ENCODE measurements at regions not wholly inside any gene's neighbourhood (a gene's known extent, or its start where the extent isn't known, plus 50 kb on each side); places are given as distances from the start of the nearest gene placed in this dataset.

GRCh38 chr5:104071887-104072286, 509.3 kb upstream of the NUDT12 start:
- no peaks in the 10 kb centered on the region for H3K9me1 ChIP-seq (replicated peaks; ENCODE audit: control insufficient read depth, extremely low read depth, insufficient read depth, low read length)
- H3K36me3 ChIP-seq (ENCODE audit: control insufficient read depth in 2 of 2, extremely low read depth in 1 of 2, insufficient read depth in 2 of 2, low read length in 2 of 2): no peaks in the 10 kb centered on the region
- FAIRE-seq (no peak), DNase-seq (ENCODE audit: low read depth, low spot score) (no peak)
- H3K4me1 ChIP-seq (ENCODE audit: control insufficient read depth, extremely low read depth, insufficient read depth, low read length): no peaks in the 10 kb centered on the region
- H3K79me2 ChIP-seq (ENCODE audit: control insufficient read depth, insufficient read depth, low read length): no peaks in the 10 kb centered on the region
- no peaks in the 10 kb centered on the region for H3K27me3 ChIP-seq (ENCODE audit: control insufficient read depth in 2 of 2, insufficient read depth in 2 of 2, low read length in 2 of 2)
- dilution Hi-C loops (cut with MboI; ENCODE audit: extremely low pct_ligation_motif_present, low sequenced_read_pairs): no loop called here
- H3K4me2 ChIP-seq (ENCODE audit: insufficient read depth, low read length): no peak overlapping the region
- CTCF ChIA-PET: no interaction called here
- BruUV-seq (replicated peaks): no TSS peak
- no peak overlapping the region for H3K27ac ChIP-seq (ENCODE audit: insufficient read depth, low read depth, low read length)
- H3K4me3 ChIP-seq (replicated peaks in 1 of 3; ENCODE audit: insufficient read depth in 1 of 3, low read depth in 1 of 3, low read length in 3 of 3): no peak overlapping the region
- no peak overlapping the region for H2AFZ ChIP-seq (ENCODE audit: low read depth, low read length)
- intact Hi-C loops (cut with micrococcal nuclease): no loop called here
- POLR2A ChIA-PET: no interaction called here
- no peaks in the 10 kb centered on the region for H4K20me1 ChIP-seq (replicated peaks; ENCODE audit: control insufficient read depth, extremely low read depth, insufficient read depth, low read length)
- no peaks in the 10 kb centered on the region for H3K9me3 ChIP-seq (replicated peaks; ENCODE audit: control insufficient read depth, insufficient read depth, low read length)
- no peak overlapping the region for H3K9ac ChIP-seq (replicated peaks; ENCODE audit: extremely low read depth, insufficient read depth, low read length)
- TF ChIP-seq POLR2AphosphoS5 (IDR thresholded peaks at IDR 0.05; ENCODE audit: insufficient read depth, low read depth, low read length) (no peak), EZH2 (IDR thresholded peaks at IDR 0.05; ENCODE audit: borderline replicate concordance, low read depth, low read length, severe bottlenecking) (no peak), POLR2A (IDR thresholded peaks at IDR 0.05; ENCODE audit: low read depth, low read length) (no peak), GATA2 (IDR thresholded peaks at IDR 0.05; ENCODE audit: insufficient read depth, insufficient read length, low read depth, low read length) (no peak), FOS (IDR thresholded peaks at IDR 0.05; ENCODE audit: borderline replicate concordance, insufficient read depth, low read length) (no peak), MYC (IDR thresholded peaks at IDR 0.05; ENCODE audit: low read depth, low read length) (no peak), JUN (IDR thresholded peaks at IDR 0.05; ENCODE audit: borderline replicate concordance, insufficient read depth, insufficient read length, low read depth) (no peak)
- TF ChIP-seq, protein P1, sequence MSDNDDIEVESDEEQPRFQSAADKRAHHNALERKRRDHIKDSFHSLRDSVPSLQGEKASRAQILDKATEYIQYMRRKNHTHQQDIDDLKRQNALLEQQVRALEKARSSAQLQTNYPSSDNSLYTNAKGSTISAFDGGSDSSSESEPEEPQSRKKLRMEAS (IDR thresholded peaks at IDR 0.05; ENCODE audit: insufficient read depth, insufficient read length): no peak
- TF ChIP-seq, protein P2, sequence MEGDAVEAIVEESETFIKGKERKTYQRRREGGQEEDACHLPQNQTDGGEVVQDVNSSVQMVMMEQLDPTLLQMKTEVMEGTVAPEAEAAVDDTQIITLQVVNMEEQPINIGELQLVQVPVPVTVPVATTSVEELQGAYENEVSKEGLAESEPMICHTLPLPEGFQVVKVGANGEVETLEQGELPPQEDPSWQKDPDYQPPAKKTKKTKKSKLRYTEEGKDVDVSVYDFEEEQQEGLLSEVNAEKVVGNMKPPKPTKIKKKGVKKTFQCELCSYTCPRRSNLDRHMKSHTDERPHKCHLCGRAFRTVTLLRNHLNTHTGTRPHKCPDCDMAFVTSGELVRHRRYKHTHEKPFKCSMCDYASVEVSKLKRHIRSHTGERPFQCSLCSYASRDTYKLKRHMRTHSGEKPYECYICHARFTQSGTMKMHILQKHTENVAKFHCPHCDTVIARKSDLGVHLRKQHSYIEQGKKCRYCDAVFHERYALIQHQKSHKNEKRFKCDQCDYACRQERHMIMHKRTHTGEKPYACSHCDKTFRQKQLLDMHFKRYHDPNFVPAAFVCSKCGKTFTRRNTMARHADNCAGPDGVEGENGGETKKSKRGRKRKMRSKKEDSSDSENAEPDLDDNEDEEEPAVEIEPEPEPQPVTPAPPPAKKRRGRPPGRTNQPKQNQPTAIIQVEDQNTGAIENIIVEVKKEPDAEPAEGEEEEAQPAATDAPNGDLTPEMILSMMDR (IDR thresholded peaks at IDR 0.05; ENCODE audit: extremely low read depth in 1 of 2, insufficient read depth in 1 of 2, low read depth in 1 of 2, low read length in 2 of 2): no peak

Data from endothelial cell of umbilical vein (primary cell).